GM23338 (cell line): ENCODE measurements at regions not wholly inside any gene's neighbourhood (a gene's known extent, or its start where the extent isn't known, plus 50 kb on each side); places are given as distances from the start of the nearest gene placed in this dataset.

ENCODE experiments used
- ATAC-seq: fragments of 200-7000 bp; cut with Tn5 transposase; 3 replicates; pipeline ENCODE4 v1.9.1; 2020
- DNase-seq: peaks from one replicate; pipeline ENCODE4 v3.0.0-alpha.2; 2015; ENCODE audit warnings: low spot score
- H2AFZ ChIP-seq: fragments of 200-600 bp; sonication (generic); 2 replicates; pipeline ENCODE4 v1.8.0; 2016; ENCODE audit warnings: antibody characterized with exemption, mild to moderate bottlenecking, moderate library complexity
- H3F3A ChIP-seq: fragments of 200-600 bp; sonication (generic); replicated peaks from 2 replicates; pipeline ENCODE4 v1.8.0; 2017; ENCODE audit warnings: antibody characterized with exemption, mixed run types, low read depth
- H3K27ac ChIP-seq: fragments of 200-600 bp; sonication (generic); 2 replicates; pipeline ENCODE4 v1.6.1; 2016; ENCODE audit warnings: low read depth
- H3K27me3 ChIP-seq: fragments of 200-600 bp; sonication (generic); 2 replicates; pipeline ENCODE4 v1.8.0; 2016; ENCODE audit warnings: mild to moderate bottlenecking, mixed run types, moderate library complexity; ENCODE audit not compliant: insufficient read depth
- H3K36me3 ChIP-seq: fragments of 200-600 bp; sonication (generic); 2 replicates; pipeline ENCODE4 v1.8.0; 2016; ENCODE audit warnings: mild to moderate bottlenecking; ENCODE audit not compliant: insufficient read depth
- H3K4me1 ChIP-seq: fragments of 200-600 bp; sonication (generic); 2 replicates; pipeline ENCODE4 v1.8.0; 2016; ENCODE audit warnings: mild to moderate bottlenecking, moderate library complexity; ENCODE audit not compliant: insufficient read depth
- H3K4me2 ChIP-seq: fragments of 200-600 bp; sonication (generic); 2 replicates; pipeline ENCODE4 v1.7.1; 2017; ENCODE audit warnings: mixed run types
- H3K4me3 ChIP-seq: fragments of 200-600 bp; sonication (generic); 2 replicates; pipeline ENCODE4 v1.6.1; 2016; ENCODE audit warnings: mixed run types
- H3K79me2 ChIP-seq: fragments of 200-600 bp; sonication (generic); replicated peaks from 2 replicates; pipeline ENCODE4 v1.8.0; 2017; ENCODE audit warnings: mild to moderate bottlenecking; ENCODE audit not compliant: insufficient read depth
- H3K9me2 ChIP-seq: fragments of 200-600 bp; sonication (generic); 2 replicates; pipeline ENCODE4 v1.8.0; 2017; ENCODE audit not compliant: insufficient read depth
- H4K20me1 ChIP-seq: fragments of 200-600 bp; sonication (generic); replicated peaks from 2 replicates; pipeline ENCODE4 v1.8.0; 2017; ENCODE audit warnings: mild to moderate bottlenecking; ENCODE audit not compliant: insufficient read depth
- H3K27ac Mint-ChIP-seq: 2 replicates; pipeline ENCODE4 v1.8.0; 2020; ENCODE audit warnings: inconsistent platforms, mild to moderate bottlenecking, moderate library complexity, mixed read lengths
- H3K27me3 Mint-ChIP-seq: 3 replicates; pipeline ENCODE4 v1.8.0; 2022; ENCODE audit warnings: low read depth, mild to moderate bottlenecking, moderate library complexity, mixed read lengths, inconsistent platforms; ENCODE audit not compliant: insufficient read depth, poor library complexity
- H3K36me3 Mint-ChIP-seq: 3 replicates; pipeline ENCODE4 v1.8.0; 2021; ENCODE audit warnings: low read depth, mild to moderate bottlenecking, inconsistent platforms, moderate library complexity, mixed read lengths
- H3K4me1 Mint-ChIP-seq: 3 replicates; pipeline ENCODE4 v1.8.0; 2020; ENCODE audit warnings: mild to moderate bottlenecking, inconsistent platforms, mixed read lengths
- H3K4me3 Mint-ChIP-seq: 3 replicates; pipeline ENCODE4 v1.8.0; 2021; ENCODE audit warnings: moderate library complexity, mild to moderate bottlenecking, inconsistent platforms, mixed read lengths
- H3K9me3 Mint-ChIP-seq: 3 replicates; pipeline ENCODE4 v1.8.0; 2020; ENCODE audit warnings: moderate library complexity, mild to moderate bottlenecking, inconsistent platforms, mixed read lengths
- CREB1 ChIP-seq: fragments of 250-450 bp; sonication (Bioruptor Pico); IDR thresholded peaks from 2 replicates; pipeline ENCODE4 v1.5.0; 2020; ENCODE audit warnings: low read depth, mild to moderate bottlenecking, moderate library complexity
- CTCF ChIP-seq, 2 experiments: fragments of 200-600 bp in 1 of 2; sonication (generic) in 1 of 2; conservative IDR thresholded peaks; 2 replicates each; pipeline versions ENCODE4 v1.5.1 to v1.6.1; 2016 to 2017; ENCODE audit warnings: antibody characterized with exemption in 2 of 2, low read depth in 2 of 2, mild to moderate bottlenecking in 2 of 2, moderate library complexity in 1 of 2
- ETS1 ChIP-seq: IDR thresholded peaks from 2 replicates; pipeline ENCODE4 v1.6.1; 2016; ENCODE audit warnings: antibody characterized with exemption
- EZH2 ChIP-seq: fragments of 200-600 bp; sonication (generic); IDR thresholded peaks from one replicate; pipeline ENCODE4 v1.8.0; 2017; ENCODE audit warnings: antibody characterized with exemption, mild to moderate bottlenecking, low read depth; ENCODE audit not compliant: unreplicated experiment
- EZH2phosphoT487 ChIP-seq: fragments of 200-600 bp; sonication (generic); IDR thresholded peaks from one replicate; pipeline ENCODE4 v1.8.1; 2018; ENCODE audit warnings: antibody characterized with exemption; ENCODE audit not compliant: unreplicated experiment
- POLR2AphosphoS5 ChIP-seq: IDR thresholded peaks from 2 replicates; pipeline ENCODE4 v1.6.1; 2016; ENCODE audit warnings: antibody characterized with exemption, low read depth
- REST ChIP-seq: IDR thresholded peaks from one replicate; pipeline ENCODE4 v1.6.1; 2018; ENCODE audit warnings: antibody characterized with exemption; ENCODE audit not compliant: unreplicated experiment
- ZNF331 ChIP-seq: fragments of 250-450 bp; sonication (Bioruptor Pico); IDR thresholded peaks from 2 replicates; pipeline ENCODE4 v1.5.0; 2020; ENCODE audit warnings: low read depth, mild to moderate bottlenecking, moderate library complexity
- ZNF462 ChIP-seq: fragments of 250-450 bp; sonication (Bioruptor Pico); IDR thresholded peaks from 2 replicates; pipeline ENCODE4 v1.5.0; 2020; ENCODE audit warnings: mild to moderate bottlenecking, moderate library complexity

- TF ChIP-seq REST (no peak), ZNF331 (CRISPR knock-in tag) (no peak)
Measured at GRCh38 chr6:97644353-97644752, 361.3 kb upstream of the MMS22L start (continued).

GRCh38 chr6:97645757-97646156, 362.7 kb upstream of the MMS22L start:
- no peak overlapping the region for H3K27ac ChIP-seq
- no peak for TF ChIP-seq EZH2phosphoT487
- no peak for TF ChIP-seq CTCF (conservative IDR thresholded peaks at IDR 0.05; ENCODE audit: low read depth in 2 of 2)
- TF ChIP-seq POLR2AphosphoS5: no peak
- no peak for TF ChIP-seq EZH2
- TF ChIP-seq ZNF462 (CRISPR knock-in tag): no peak
- TF ChIP-seq CREB1: no peak
- no peak for TF ChIP-seq ETS1
- Mint-ChIP-seq H3K36me3 (no peaks in the 10 kb centered on the region), H3K4me1 (peaks cover 4% of the 10 kb centered on the region; the same call in 2 of the 3 replicates), H3K4me3 (no peak overlapping the region), H3K27ac (no peak overlapping the region; the same call in 1 of the 2 replicates), H3K27me3 (no peaks in the 10 kb centered on the region), H3K9me3 (peaks cover 2% of the 10 kb centered on the region; the same call in 1 of the 3 replicates)
- no peaks in the 10 kb centered on the region for H3K27me3 ChIP-seq
- no peaks in the 10 kb centered on the region for H3K4me1 ChIP-seq
- no peak overlapping the region for H2AFZ ChIP-seq
- H3K79me2 ChIP-seq: no peaks in the 10 kb centered on the region
- no peaks in the 10 kb centered on the region for H4K20me1 ChIP-seq
- DNase-seq (no peak), ATAC-seq (no peak)
- no peak overlapping the region for H3K4me2 ChIP-seq
- no peak overlapping the region for H3K4me3 ChIP-seq
- H3K9me2 ChIP-seq: no peaks in the 10 kb centered on the region
- no peaks in the 10 kb centered on the region for H3K36me3 ChIP-seq
- H3F3A ChIP-seq: no peaks in the 10 kb centered on the region
